ENCODE measurements at regions not wholly inside any gene's neighbourhood (a gene's known extent, or its start where the extent isn't known, plus 50 kb on each side); places are given as distances from the start of the nearest gene placed in this dataset.

DNA sequence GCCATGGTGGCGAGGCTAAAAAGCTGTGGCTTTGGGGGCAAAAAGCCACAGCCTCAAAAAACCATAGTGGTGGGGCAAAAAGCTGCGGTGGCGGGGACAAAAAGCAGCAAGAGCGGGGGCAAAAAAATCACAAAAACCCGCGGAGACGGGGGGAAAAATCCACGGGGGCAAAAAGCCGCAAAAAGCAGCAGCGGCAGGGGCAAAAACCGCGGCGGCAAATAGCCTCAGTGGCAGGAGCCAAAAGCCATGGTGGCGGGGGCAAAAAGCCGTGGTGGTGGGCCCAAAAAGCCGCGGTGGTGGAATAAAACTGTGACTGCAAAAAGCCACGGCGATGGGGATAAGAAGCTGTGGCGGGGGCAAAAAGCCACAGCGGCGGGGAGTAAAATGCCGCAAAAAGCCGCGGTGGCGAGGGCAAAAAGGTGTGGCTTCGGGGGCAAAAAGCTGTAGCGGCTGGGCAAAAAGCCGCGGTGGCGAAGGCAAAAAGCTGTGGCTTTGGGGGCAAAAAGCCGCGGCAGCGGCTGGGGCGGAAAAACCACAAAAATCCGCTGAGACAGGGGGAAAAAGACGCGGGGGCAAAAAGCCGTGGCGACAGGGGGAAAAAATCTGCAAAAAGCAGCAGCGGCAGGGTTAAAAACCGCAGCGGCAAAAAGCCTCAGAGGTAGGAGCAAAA lies 526.6 kb downstream of the ZNF33B start:
- TF ChIP-seq, protein P1, sequence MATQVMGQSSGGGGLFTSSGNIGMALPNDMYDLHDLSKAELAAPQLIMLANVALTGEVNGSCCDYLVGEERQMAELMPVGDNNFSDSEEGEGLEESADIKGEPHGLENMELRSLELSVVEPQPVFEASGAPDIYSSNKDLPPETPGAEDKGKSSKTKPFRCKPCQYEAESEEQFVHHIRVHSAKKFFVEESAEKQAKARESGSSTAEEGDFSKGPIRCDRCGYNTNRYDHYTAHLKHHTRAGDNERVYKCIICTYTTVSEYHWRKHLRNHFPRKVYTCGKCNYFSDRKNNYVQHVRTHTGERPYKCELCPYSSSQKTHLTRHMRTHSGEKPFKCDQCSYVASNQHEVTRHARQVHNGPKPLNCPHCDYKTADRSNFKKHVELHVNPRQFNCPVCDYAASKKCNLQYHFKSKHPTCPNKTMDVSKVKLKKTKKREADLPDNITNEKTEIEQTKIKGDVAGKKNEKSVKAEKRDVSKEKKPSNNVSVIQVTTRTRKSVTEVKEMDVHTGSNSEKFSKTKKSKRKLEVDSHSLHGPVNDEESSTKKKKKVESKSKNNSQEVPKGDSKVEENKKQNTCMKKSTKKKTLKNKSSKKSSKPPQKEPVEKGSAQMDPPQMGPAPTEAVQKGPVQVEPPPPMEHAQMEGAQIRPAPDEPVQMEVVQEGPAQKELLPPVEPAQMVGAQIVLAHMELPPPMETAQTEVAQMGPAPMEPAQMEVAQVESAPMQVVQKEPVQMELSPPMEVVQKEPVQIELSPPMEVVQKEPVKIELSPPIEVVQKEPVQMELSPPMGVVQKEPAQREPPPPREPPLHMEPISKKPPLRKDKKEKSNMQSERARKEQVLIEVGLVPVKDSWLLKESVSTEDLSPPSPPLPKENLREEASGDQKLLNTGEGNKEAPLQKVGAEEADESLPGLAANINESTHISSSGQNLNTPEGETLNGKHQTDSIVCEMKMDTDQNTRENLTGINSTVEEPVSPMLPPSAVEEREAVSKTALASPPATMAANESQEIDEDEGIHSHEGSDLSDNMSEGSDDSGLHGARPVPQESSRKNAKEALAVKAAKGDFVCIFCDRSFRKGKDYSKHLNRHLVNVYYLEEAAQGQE (IDR thresholded peaks at IDR 0.05; ENCODE audit: low read depth) = no peak
- TF ChIP-seq YY1 (IDR thresholded peaks at IDR 0.05; ENCODE audit: extremely low read depth, insufficient replicate concordance, low read depth, low read length) (no peak), SRF (IDR thresholded peaks at IDR 0.05; ENCODE audit: low read depth) (no peak), CTCF (IDR thresholded peaks at IDR 0.05 in 2 of 3, conservative IDR thresholded peaks at IDR 0.05 in 1 of 3; ENCODE audit: borderline replicate concordance in 1 of 3, insufficient read depth in 1 of 3, low read depth in 2 of 3, low read length in 2 of 3) (no peak), EZH2 (IDR thresholded peaks at IDR 0.05) (no peak), POLR2A (IDR thresholded peaks at IDR 0.05; ENCODE audit: borderline replicate concordance, extremely low read depth, insufficient read depth, insufficient read length) (no peak)
